ENCODE measurements at regions not wholly inside any gene's neighbourhood (a gene's known extent, or its start where the extent isn't known, plus 50 kb on each side); places are given as distances from the start of the nearest gene placed in this dataset.

DNA sequence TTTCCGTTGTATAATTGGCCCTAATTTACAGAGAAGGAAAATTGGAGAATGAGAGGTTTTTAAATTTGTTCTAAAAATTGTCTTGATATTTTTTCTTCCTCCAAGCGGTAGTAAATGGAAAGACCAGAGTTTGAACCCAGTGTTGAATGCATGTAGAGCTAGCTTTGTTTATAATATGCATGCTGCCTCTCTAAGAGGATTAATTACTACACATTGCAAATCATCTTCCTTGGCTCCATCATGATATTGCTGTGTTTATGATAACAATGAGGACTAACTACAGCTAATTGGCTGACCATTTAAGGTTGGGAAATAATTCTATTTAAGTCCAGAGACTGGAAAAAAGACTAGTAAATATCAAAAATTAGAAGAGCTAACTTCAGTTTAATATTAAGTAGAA, 338.5 kb downstream of the PLK2 start:
- ChIA-PET CTCF (ENCODE audit: partially characterized antibody) (no interaction called here), POLR2A (ENCODE audit: partially characterized antibody) (no interaction called here)
- Histone ChIP-seq H3K9me3 (ENCODE audit: insufficient read depth in 2 of 2, low read depth in 1 of 2, low read length in 1 of 2) (no peaks in the 10 kb centered on the region), H2BK15ac (ENCODE audit: low read length) (no peak overlapping the region), H3K23me2 (ENCODE audit: low read depth, low read length) (no peaks in the 10 kb centered on the region; the same call in 1 of the 2 replicates), H2BK12ac (ENCODE audit: low read depth, low read length) (no peak overlapping the region), H3K14ac (ENCODE audit: insufficient read length) (no peak overlapping the region), H3K36me3 (ENCODE audit: control insufficient read depth in 2 of 4, insufficient read depth in 4 of 4, low read length in 3 of 4) (no peaks in the 10 kb centered on the region), H2BK5ac (ENCODE audit: low read depth, low read length) (no peak overlapping the region), H2AK5ac (ENCODE audit: low read depth, low read length) (no peak overlapping the region), H3K79me2 (ENCODE audit: control insufficient read depth in 1 of 2, insufficient read depth in 2 of 2, low read length in 2 of 2) (no peaks in the 10 kb centered on the region), H3K27me3 (replicated peaks in 1 of 4; ENCODE audit: control insufficient read depth in 3 of 4, extremely low read depth in 1 of 4, insufficient read depth in 3 of 4, low read length in 3 of 4) (no peaks in the 10 kb centered on the region), H3K27ac (ENCODE audit: low read depth, low read length) (no peak overlapping the region), H2AFZ (ENCODE audit: low read length) (no peak overlapping the region), H3K9ac (replicated peaks in 1 of 4; ENCODE audit: extremely low read depth in 1 of 4, low read depth in 3 of 4, low read length in 3 of 4) (no peak overlapping the region), H4K5ac (ENCODE audit: insufficient read length, low read depth, low read length) (no peak overlapping the region), H3K4me1 (replicated peaks in 1 of 4; ENCODE audit: control insufficient read depth in 3 of 4, insufficient read depth in 4 of 4, low read length in 3 of 4) (no peaks in the 10 kb centered on the region), H3K23ac (ENCODE audit: insufficient read length) (no peak overlapping the region), H4K8ac (ENCODE audit: extremely low read depth, insufficient read depth, low read length) (no peak overlapping the region), H3K79me1 (ENCODE audit: low read depth, low read length) (no peaks in the 10 kb centered on the region), H3K4ac (replicated peaks; ENCODE audit: insufficient read length, low read depth, low read length) (no peak overlapping the region), H3K56ac (replicated peaks; ENCODE audit: insufficient read length, low read depth, low read length) (no peak overlapping the region), H4K20me1 (replicated peaks in 1 of 2; ENCODE audit: control insufficient read depth in 1 of 2, insufficient read depth in 2 of 2, low read length in 2 of 2) (no peaks in the 10 kb centered on the region), H2BK120ac (replicated peaks; ENCODE audit: low read depth, low read length) (no peak overlapping the region), H4K91ac (replicated peaks; ENCODE audit: insufficient read length, low read length) (no peak overlapping the region), H3K4me3 (ENCODE audit: extremely low read depth in 1 of 4, insufficient read depth in 2 of 4, low read depth in 3 of 4, low read length in 4 of 4) (no peak overlapping the region), H3K4me2 (ENCODE audit: insufficient read depth in 1 of 2, low read depth in 2 of 2, low read length in 2 of 2) (no peak overlapping the region), H2BK20ac (ENCODE audit: low read length) (no peak overlapping the region), H3K18ac (ENCODE audit: extremely low read depth, low read length) (no peak overlapping the region)
- 86% methylated on average over 2 of the region's 2 CpGs; no CpG with 5 or more reads in 1 of the 2 experiments for WGBS, 2 experiments (ENCODE audit: extremely low coverage in 1 of 2, insufficient coverage in 1 of 2, insufficient read length in 1 of 2, insufficient replicate concordance in 2 of 2, low coverage in 1 of 2, low lambda C conversion rate in 2 of 2, missing lambda C conversion rate in 1 of 2)
- FAIRE-seq: no peak
- no peak for DNase-seq (ENCODE audit: low read depth in 1 of 2, low spot score in 2 of 2)
- TF ChIP-seq CHD1 (IDR thresholded peaks at IDR 0.05; ENCODE audit: low read depth, low read length): no peak
- TF ChIP-seq TBP (IDR thresholded peaks at IDR 0.05; ENCODE audit: low read depth, low read length): no peak
- TF ChIP-seq RAD21 (IDR thresholded peaks at IDR 0.05 in 1 of 2, conservative IDR thresholded peaks at IDR 0.05 in 1 of 2; ENCODE audit: low read depth in 2 of 2, low read length in 2 of 2): no peak
- no peak for TF ChIP-seq TAF1 (IDR thresholded peaks at IDR 0.05; ENCODE audit: low read depth, low read length)
- no peak for TF ChIP-seq CBX5 (IDR thresholded peaks at IDR 0.05; ENCODE audit: low read depth, low read length)
- TF ChIP-seq CTBP2 (IDR thresholded peaks at IDR 0.05; ENCODE audit: borderline replicate concordance, insufficient read depth, insufficient read length, low read length): no peak
- no peak for TF ChIP-seq ZNF274 (IDR thresholded peaks at IDR 0.05; ENCODE audit: borderline replicate concordance, extremely low read depth, low read length)
- TF ChIP-seq EGR1 (IDR thresholded peaks at IDR 0.05; ENCODE audit: borderline replicate concordance, low read depth, low read length): no peak
- no peak for TF ChIP-seq RXRA (IDR thresholded peaks at IDR 0.05; ENCODE audit: insufficient read depth, low read depth, low read length)
- TF ChIP-seq RBBP5 (IDR thresholded peaks at IDR 0.05; ENCODE audit: borderline replicate concordance, low read depth, low read length): no peak

Data from H1 (cell line).